ENCODE measurements at regions not wholly inside any gene's neighbourhood (a gene's known extent, or its start where the extent isn't known, plus 50 kb on each side); places are given as distances from the start of the nearest gene placed in this dataset.

DNA sequence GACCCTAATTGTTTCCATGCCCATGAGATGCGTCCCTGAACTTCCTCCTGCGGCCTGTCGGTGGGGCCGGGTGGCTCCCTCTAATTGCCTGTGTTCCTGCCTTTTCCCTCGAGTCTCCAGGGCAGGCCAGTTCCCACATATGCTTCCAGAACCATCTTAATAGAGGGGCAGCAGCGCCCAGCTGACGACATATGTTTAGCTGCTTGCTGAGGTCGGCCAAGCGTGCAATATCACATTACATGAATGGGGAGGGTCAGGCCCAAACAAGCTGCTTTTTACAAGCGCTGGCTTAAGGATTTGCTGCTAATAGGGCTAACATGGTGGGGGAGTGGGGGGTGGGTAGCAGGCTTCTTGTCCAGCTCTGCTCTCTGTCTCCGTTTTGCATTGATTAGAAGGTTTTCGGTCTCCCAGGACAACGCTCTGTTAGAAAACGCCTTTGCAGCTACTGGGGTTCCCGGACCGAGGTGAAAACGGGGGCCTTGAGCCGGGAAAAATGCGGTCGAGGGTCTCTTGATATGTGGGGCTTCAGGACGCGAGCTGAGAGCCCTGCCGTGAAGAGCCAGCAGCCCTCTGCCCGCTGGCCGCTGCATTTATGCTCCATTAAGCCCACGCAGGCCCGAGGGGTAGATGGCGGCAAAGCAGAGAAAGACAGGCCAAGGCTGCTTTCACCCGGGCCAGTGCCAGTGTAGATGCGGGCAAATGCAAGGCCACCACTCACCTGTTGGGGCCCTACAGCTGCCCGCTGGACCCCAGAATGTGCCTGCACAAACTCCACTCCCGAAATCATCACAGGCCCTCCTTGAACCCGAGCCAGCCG is 308.5 kb downstream of the BMP7 start:
- TF ChIP-seq CTCF (conservative IDR thresholded peaks at IDR 0.05; ENCODE audit: low read length): no peak
- no peak for TF ChIP-seq EZH2phosphoT487 (IDR thresholded peaks at IDR 0.05; ENCODE audit: borderline replicate concordance, low read depth, low read length)

Data from OCI-LY7 (cell line).